ENCODE measurements at regions not wholly inside any gene's neighbourhood (a gene's known extent, or its start where the extent isn't known, plus 50 kb on each side); places are given as distances from the start of the nearest gene placed in this dataset.

GRCh38 chr1:115140442-115141144, 51.3 kb upstream of the TSPAN2 start:
- DNase-seq (ENCODE audit: low spot score): peak; percentile 40

GRCh38 chr1:115139381-115139780, 50.1 kb upstream of the TSPAN2 start:
- DNase-seq (ENCODE audit: low spot score): no peak
